ENCODE measurements at regions not wholly inside any gene's neighbourhood (a gene's known extent, or its start where the extent isn't known, plus 50 kb on each side); places are given as distances from the start of the nearest gene placed in this dataset.

DNA sequence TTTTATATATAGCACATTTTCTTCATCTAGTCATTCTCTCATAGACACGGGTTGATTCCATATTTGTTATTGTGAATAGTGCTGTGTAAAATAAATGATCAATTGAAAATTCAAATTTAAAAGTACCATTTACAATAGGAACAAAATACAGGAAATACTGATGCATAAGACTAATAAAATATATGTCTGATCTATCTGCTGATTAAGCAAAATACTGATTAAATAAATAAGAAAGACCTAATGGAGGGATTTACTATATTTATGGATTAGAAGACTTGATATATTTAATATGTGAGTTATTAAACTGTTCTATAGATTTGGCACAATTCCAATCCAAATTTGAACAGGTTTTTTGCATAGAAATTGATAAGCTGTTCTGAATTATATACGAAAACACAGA lies 1044.8 kb upstream of the ADGRL2 start:
- TF ChIP-seq, protein P1, sequence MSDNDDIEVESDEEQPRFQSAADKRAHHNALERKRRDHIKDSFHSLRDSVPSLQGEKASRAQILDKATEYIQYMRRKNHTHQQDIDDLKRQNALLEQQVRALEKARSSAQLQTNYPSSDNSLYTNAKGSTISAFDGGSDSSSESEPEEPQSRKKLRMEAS (IDR thresholded peaks at IDR 0.05): no peak
- no peak for TF ChIP-seq EGR1 (IDR thresholded peaks at IDR 0.05)
- TF ChIP-seq EP300 (IDR thresholded peaks at IDR 0.05; ENCODE audit: borderline replicate concordance): no peak
